ENCODE measurements at regions not wholly inside any gene's neighbourhood (a gene's known extent, or its start where the extent isn't known, plus 50 kb on each side); places are given as distances from the start of the nearest gene placed in this dataset.

DNA sequence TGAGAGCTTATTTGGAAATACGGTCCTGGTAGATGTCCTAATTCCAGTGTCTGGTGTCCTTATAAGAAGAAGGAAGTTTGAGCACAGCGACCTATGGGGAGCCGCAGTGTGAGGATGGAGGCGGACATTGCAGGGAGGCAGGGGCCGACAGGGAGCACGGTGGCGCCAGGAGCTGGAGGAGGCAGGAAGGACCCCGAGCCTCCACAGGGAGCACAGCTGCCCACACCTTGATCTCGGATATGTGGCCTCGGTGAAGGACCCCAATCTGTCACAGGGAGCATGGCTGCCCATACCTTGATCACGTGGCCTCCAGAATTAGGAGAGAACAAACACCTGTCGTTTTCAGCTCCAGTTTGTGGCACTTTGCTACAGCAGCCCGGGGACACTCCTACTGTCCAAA, 461.6 kb upstream of the SALL3 start:
- Histone ChIP-seq H3K36me3 (ENCODE audit: control insufficient read depth in 2 of 2, extremely low read depth in 1 of 2, insufficient read depth in 2 of 2, low read length in 2 of 2) (no peaks in the 10 kb centered on the region), H2AFZ (ENCODE audit: control insufficient read depth, low read length) (no peak overlapping the region), H4K20me1 (ENCODE audit: control insufficient read depth, extremely low read depth, insufficient read depth, low read length) (no peaks in the 10 kb centered on the region), H3K27ac (ENCODE audit: control insufficient read depth, insufficient read depth, low read length) (no peak overlapping the region), H3K9me1 (ENCODE audit: control insufficient read depth, extremely low read depth, insufficient read depth, low read length) (no peaks in the 10 kb centered on the region), H3K4me1 (ENCODE audit: control insufficient read depth, extremely low read depth, insufficient read depth, low read length) (no peaks in the 10 kb centered on the region), H3K9me3 (ENCODE audit: control insufficient read depth, low read depth, low read length) (peaks cover 19% of the 10 kb centered on the region), H3K9ac (ENCODE audit: control insufficient read depth, extremely low read depth, insufficient read depth, low read length) (no peak overlapping the region), H3K4me3 (ENCODE audit: control insufficient read depth in 2 of 3, extremely low read depth in 1 of 3, insufficient read depth in 2 of 3, low read depth in 1 of 3, low read length in 3 of 3) (no peak overlapping the region), H3K79me2 (ENCODE audit: control insufficient read depth, insufficient read depth, low read length) (no peaks in the 10 kb centered on the region), H3K27me3 (ENCODE audit: control insufficient read depth, extremely low read depth, insufficient read depth, low read length) (no peaks in the 10 kb centered on the region), H3K4me2 (ENCODE audit: control insufficient read depth, extremely low read depth, insufficient read depth, low read depth, low read length) (no peak overlapping the region)
- dilution Hi-C loops (cut with MboI; ENCODE audit: extremely low pct_ligation_motif_present, low sequenced_read_pairs), result no loop called here
- no peak for TF ChIP-seq EZH2 (IDR thresholded peaks at IDR 0.05; ENCODE audit: low read length)
- TF ChIP-seq, protein P1, sequence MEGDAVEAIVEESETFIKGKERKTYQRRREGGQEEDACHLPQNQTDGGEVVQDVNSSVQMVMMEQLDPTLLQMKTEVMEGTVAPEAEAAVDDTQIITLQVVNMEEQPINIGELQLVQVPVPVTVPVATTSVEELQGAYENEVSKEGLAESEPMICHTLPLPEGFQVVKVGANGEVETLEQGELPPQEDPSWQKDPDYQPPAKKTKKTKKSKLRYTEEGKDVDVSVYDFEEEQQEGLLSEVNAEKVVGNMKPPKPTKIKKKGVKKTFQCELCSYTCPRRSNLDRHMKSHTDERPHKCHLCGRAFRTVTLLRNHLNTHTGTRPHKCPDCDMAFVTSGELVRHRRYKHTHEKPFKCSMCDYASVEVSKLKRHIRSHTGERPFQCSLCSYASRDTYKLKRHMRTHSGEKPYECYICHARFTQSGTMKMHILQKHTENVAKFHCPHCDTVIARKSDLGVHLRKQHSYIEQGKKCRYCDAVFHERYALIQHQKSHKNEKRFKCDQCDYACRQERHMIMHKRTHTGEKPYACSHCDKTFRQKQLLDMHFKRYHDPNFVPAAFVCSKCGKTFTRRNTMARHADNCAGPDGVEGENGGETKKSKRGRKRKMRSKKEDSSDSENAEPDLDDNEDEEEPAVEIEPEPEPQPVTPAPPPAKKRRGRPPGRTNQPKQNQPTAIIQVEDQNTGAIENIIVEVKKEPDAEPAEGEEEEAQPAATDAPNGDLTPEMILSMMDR (optimal IDR thresholded peaks at IDR 0.05 in 1 of 3, IDR thresholded peaks at IDR 0.05 in 1 of 3, conservative IDR thresholded peaks at IDR 0.05 in 1 of 3; ENCODE audit: extremely low read depth in 1 of 3, insufficient read depth in 2 of 3, low read length in 3 of 3), result no peak
- FAIRE-seq, result no peak
- no peak for DNase-seq (ENCODE audit: low read depth, low spot score)

DNA sequence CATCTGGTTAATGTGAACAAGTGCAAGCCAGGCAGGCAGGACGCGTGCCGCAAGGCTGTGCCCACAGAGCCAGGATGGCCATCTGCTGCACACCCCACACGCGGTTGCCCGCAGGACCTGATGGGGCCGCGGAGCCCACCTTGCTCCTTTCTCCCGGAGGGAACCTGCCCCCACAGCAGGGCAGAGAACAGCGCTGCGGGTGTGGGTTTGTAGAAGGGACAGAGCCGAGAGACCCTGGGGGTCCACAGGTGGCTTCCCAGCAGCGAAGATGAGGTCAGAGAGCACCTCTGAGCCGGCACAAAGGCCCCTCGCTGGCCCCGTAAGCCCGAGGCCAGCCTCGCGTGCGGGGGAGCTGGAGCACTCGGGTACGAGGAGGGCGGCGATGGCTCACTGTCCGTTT, 460.8 kb upstream of the SALL3 start:
- H3K27me3 ChIP-seq (ENCODE audit: control insufficient read depth, extremely low read depth, insufficient read depth, low read length), result no peaks in the 10 kb centered on the region
- H3K4me1 ChIP-seq (ENCODE audit: control insufficient read depth, extremely low read depth, insufficient read depth, low read length), result no peaks in the 10 kb centered on the region
- H3K4me2 ChIP-seq (ENCODE audit: control insufficient read depth, extremely low read depth, insufficient read depth, low read depth, low read length), result no peak overlapping the region
- DNase-seq (ENCODE audit: low read depth, low spot score) (no peak), FAIRE-seq (no peak)
- no peak overlapping the region for H3K27ac ChIP-seq (ENCODE audit: control insufficient read depth, insufficient read depth, low read length)
- H3K36me3 ChIP-seq (ENCODE audit: control insufficient read depth in 2 of 2, extremely low read depth in 1 of 2, insufficient read depth in 2 of 2, low read length in 2 of 2), result no peaks in the 10 kb centered on the region
- H3K79me2 ChIP-seq (ENCODE audit: control insufficient read depth, insufficient read depth, low read length), result no peaks in the 10 kb centered on the region
- dilution Hi-C loops (cut with MboI; ENCODE audit: extremely low pct_ligation_motif_present, low sequenced_read_pairs), result no loop called here
- no peak for TF ChIP-seq EZH2 (IDR thresholded peaks at IDR 0.05; ENCODE audit: low read length)
- TF ChIP-seq, protein P1 (optimal IDR thresholded peaks at IDR 0.05 in 1 of 3, IDR thresholded peaks at IDR 0.05 in 1 of 3, conservative IDR thresholded peaks at IDR 0.05 in 1 of 3; ENCODE audit: extremely low read depth in 1 of 3, insufficient read depth in 2 of 3, low read length in 3 of 3), result no peak
- no peak overlapping the region for H3K9ac ChIP-seq (ENCODE audit: control insufficient read depth, extremely low read depth, insufficient read depth, low read length)
- peaks cover 21% of the 10 kb centered on the region for H3K9me3 ChIP-seq (ENCODE audit: control insufficient read depth, low read depth, low read length)
- no peak overlapping the region for H3K4me3 ChIP-seq (ENCODE audit: control insufficient read depth in 2 of 3, extremely low read depth in 1 of 3, insufficient read depth in 2 of 3, low read depth in 1 of 3, low read length in 3 of 3)
- H4K20me1 ChIP-seq (ENCODE audit: control insufficient read depth, extremely low read depth, insufficient read depth, low read length), result no peaks in the 10 kb centered on the region
- no peak overlapping the region for H2AFZ ChIP-seq (ENCODE audit: control insufficient read depth, low read length)
- H3K9me1 ChIP-seq (ENCODE audit: control insufficient read depth, extremely low read depth, insufficient read depth, low read length), result no peaks in the 10 kb centered on the region

All from keratinocyte (primary cell).